ENCODE measurements at regions not wholly inside any gene's neighbourhood (a gene's known extent, or its start where the extent isn't known, plus 50 kb on each side); places are given as distances from the start of the nearest gene placed in this dataset.

- Histone ChIP-seq H3K4me3 (replicated peaks in 1 of 3; ENCODE audit: low read depth in 2 of 3, low read length in 3 of 3) (no peak overlapping the region), H3K79me2 (ENCODE audit: insufficient read depth, low read length) (no peaks in the 10 kb centered on the region), H3K4me2 (replicated peaks; ENCODE audit: extremely low read depth, low read length, poor library complexity, severe bottlenecking) (no peak overlapping the region), H3K27ac (ENCODE audit: low read depth in 1 of 2, low read length in 2 of 2) (no peak overlapping the region), H3K27me3 (ENCODE audit: control insufficient read depth in 2 of 2, insufficient read depth in 2 of 2, low read length in 2 of 2) (no peaks in the 10 kb centered on the region), H3K9ac (ENCODE audit: insufficient read depth, low read length, poor library complexity, severe bottlenecking) (no peak overlapping the region), H2AFZ (ENCODE audit: insufficient read depth, low read depth, low read length, poor library complexity, severe bottlenecking) (peak overlapping the region; percentile 33), H3K9me3 (replicated peaks in 1 of 2; ENCODE audit: control insufficient read depth in 1 of 2, insufficient read depth in 1 of 2, low read length in 2 of 2) (no peaks in the 10 kb centered on the region), H3K36me3 (replicated peaks in 1 of 2; ENCODE audit: control insufficient read depth in 1 of 2, insufficient read depth in 2 of 2, low read length in 2 of 2) (no peaks in the 10 kb centered on the region), H3K4me1 (ENCODE audit: control insufficient read depth in 1 of 2, insufficient read depth in 2 of 2, low read length in 2 of 2) (peaks cover 2 to 6% of the 10 kb centered on the region in 2 donors), H4K20me1 (ENCODE audit: insufficient read depth, low read length) (no peaks in the 10 kb centered on the region)
- H3K27ac Mint-ChIP-seq, result no peak overlapping the region
- no CpG with 5 or more reads among the region's 2 CpGs for WGBS (ENCODE audit: insufficient coverage)
- no peaks in the 10 kb centered on the region for H3K36me3 Mint-ChIP-seq
- peaks cover 0 to 2% (median 0%) of the 10 kb centered on the region in 7 donors for H3K9me3 Mint-ChIP-seq
- peaks cover 20% of the 10 kb centered on the region for H3K4me1 Mint-ChIP-seq
- no peak for TF ChIP-seq CTCF (IDR thresholded peaks at IDR 0.05)
- H3K4me3 Mint-ChIP-seq, result no peak overlapping the region
- intact Hi-C loops (cut with micrococcal nuclease), result no loop called here
- H3K27me3 Mint-ChIP-seq (ENCODE audit: low read depth in 3 of 3), result no peaks in the 10 kb centered on the region
- DNase-seq, result no peak
Observed at GRCh38 chr7:81882086-81882485, 112.2 kb upstream of the HGF start.

GRCh38 chr7:81877890-81878289, 108.0 kb upstream of the HGF start:
- no peak overlapping the region for H2AFZ ChIP-seq (ENCODE audit: insufficient read depth, low read depth, low read length, poor library complexity, severe bottlenecking)
- no peak overlapping the region for H3K4me3 ChIP-seq (replicated peaks in 1 of 3; ENCODE audit: low read depth in 2 of 3, low read length in 3 of 3)
- peaks cover 7% of the 10 kb centered on the region for H3K4me1 Mint-ChIP-seq
- H3K27me3 ChIP-seq (ENCODE audit: control insufficient read depth in 2 of 2, insufficient read depth in 2 of 2, low read length in 2 of 2), result no peaks in the 10 kb centered on the region
- no peak for DNase-seq
- H3K36me3 ChIP-seq (replicated peaks in 1 of 2; ENCODE audit: control insufficient read depth in 1 of 2, insufficient read depth in 2 of 2, low read length in 2 of 2), result no peaks in the 10 kb centered on the region
- H3K4me2 ChIP-seq (replicated peaks; ENCODE audit: extremely low read depth, low read length, poor library complexity, severe bottlenecking), result no peak overlapping the region
- no peak overlapping the region for H3K27ac ChIP-seq (ENCODE audit: low read depth in 1 of 2, low read length in 2 of 2)
- H4K20me1 ChIP-seq (ENCODE audit: insufficient read depth, low read length), result no peaks in the 10 kb centered on the region
- WGBS (ENCODE audit: insufficient coverage), result no CpG with 5 or more reads among the region's 3 CpGs
- intact Hi-C loops (cut with micrococcal nuclease), result no loop called here
- no peaks in the 10 kb centered on the region for H3K27me3 Mint-ChIP-seq (ENCODE audit: low read depth in 3 of 3)
- no peaks in the 10 kb centered on the region for H3K4me1 ChIP-seq (ENCODE audit: control insufficient read depth in 1 of 2, insufficient read depth in 2 of 2, low read length in 2 of 2)
- no peak overlapping the region for H3K9ac ChIP-seq (ENCODE audit: insufficient read depth, low read length, poor library complexity, severe bottlenecking)
- no peaks in the 10 kb centered on the region for H3K79me2 ChIP-seq (ENCODE audit: insufficient read depth, low read length)
- H3K27ac Mint-ChIP-seq, result no peak overlapping the region
- H3K36me3 Mint-ChIP-seq, result no peaks in the 10 kb centered on the region
- no peak overlapping the region for H3K4me3 Mint-ChIP-seq
- H3K9me3 ChIP-seq (replicated peaks in 1 of 2; ENCODE audit: control insufficient read depth in 1 of 2, insufficient read depth in 1 of 2, low read length in 2 of 2), result no peaks in the 10 kb centered on the region
- no peak for TF ChIP-seq CTCF (IDR thresholded peaks at IDR 0.05)
- no peaks in the 10 kb centered on the region for H3K9me3 Mint-ChIP-seq
